Fibroblast of lung (primary cell): ENCODE measurements at regions not wholly inside any gene's neighbourhood (a gene's known extent, or its start where the extent isn't known, plus 50 kb on each side); places are given as distances from the start of the nearest gene placed in this dataset.

Experiments
- EZH2 ChIP-seq: IDR thresholded peaks from 2 replicates; pipeline ENCODE4 v1.5.1; 2012; ENCODE audit warnings: low read length, control low read depth, mild to moderate bottlenecking; ENCODE audit errors: missing control alignments
- TF ChIP-seq, protein P1 (sequence below), 2 donors: IDR thresholded peaks in 1 of 2; conservative IDR thresholded peaks in 1 of 2; 1 replicate in 1 of 2; 2 replicates in 1 of 2; pipeline ENCODE4 v1.5.1; 2011 to 2012; ENCODE audit warnings: low read length in 2 of 2, control low read depth in 1 of 2, inconsistent platforms in 1 of 2, low read depth in 1 of 2, mild to moderate bottlenecking in 1 of 2

DNA sequence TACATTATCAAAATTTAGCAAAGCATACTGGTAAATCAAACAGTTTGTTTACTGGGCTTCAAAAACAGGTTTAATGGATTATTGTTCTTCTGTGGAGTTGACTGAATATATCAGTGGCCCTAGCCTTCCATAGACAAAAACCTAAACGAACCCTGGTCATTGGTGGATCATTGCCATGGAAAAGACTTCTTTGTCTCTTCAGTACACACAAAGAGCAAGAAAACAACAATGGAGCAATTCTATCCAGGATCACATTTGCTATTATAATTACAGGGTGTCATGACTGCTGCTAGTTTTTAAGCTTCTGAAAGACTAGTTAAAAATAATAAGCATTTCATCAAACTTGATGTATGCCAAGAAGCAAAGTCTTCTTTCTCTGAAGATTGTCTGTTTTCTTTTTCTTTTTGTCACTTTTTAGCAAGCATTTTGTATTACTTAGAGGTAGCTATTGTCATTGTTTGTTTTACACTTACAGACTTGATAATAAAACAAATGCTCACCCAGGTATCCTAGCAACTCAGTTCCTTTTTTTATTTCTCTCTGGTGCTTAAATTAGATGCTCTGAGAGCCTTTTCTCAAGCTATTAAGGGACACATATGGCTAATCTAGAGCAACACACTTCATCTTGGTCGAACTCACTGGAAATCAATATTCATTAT is 1228.7 kb upstream of the DDX18 start:
- TF ChIP-seq EZH2, result no peak
- TF ChIP-seq, protein P1, sequence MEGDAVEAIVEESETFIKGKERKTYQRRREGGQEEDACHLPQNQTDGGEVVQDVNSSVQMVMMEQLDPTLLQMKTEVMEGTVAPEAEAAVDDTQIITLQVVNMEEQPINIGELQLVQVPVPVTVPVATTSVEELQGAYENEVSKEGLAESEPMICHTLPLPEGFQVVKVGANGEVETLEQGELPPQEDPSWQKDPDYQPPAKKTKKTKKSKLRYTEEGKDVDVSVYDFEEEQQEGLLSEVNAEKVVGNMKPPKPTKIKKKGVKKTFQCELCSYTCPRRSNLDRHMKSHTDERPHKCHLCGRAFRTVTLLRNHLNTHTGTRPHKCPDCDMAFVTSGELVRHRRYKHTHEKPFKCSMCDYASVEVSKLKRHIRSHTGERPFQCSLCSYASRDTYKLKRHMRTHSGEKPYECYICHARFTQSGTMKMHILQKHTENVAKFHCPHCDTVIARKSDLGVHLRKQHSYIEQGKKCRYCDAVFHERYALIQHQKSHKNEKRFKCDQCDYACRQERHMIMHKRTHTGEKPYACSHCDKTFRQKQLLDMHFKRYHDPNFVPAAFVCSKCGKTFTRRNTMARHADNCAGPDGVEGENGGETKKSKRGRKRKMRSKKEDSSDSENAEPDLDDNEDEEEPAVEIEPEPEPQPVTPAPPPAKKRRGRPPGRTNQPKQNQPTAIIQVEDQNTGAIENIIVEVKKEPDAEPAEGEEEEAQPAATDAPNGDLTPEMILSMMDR (conservative IDR thresholded peaks at IDR 0.05 in 1 of 2, IDR thresholded peaks at IDR 0.05 in 1 of 2; ENCODE audit: low read depth in 1 of 2, low read length in 2 of 2), result no peak
